Fibroblast of villous mesenchyme (primary cell): ENCODE measurements at regions not wholly inside any gene's neighbourhood (a gene's known extent, or its start where the extent isn't known, plus 50 kb on each side); places are given as distances from the start of the nearest gene placed in this dataset.
"Not testable (repeated sequence)": the region's sequence is repeated elsewhere in the genome, so short reads cannot be mapped to it uniquely, and the experiment has no call there.

Experiments used
- DNase-seq: peaks from one replicate; pipeline ENCODE4 v3.0.0-alpha.2; 2010; ENCODE audit warnings: low read depth
- H3K4me3 ChIP-seq: 2 replicates; pipeline ENCODE4 v1.5.1; 2011; ENCODE audit warnings: low read depth, mild to moderate bottlenecking, low read length
- CTCF ChIP-seq: IDR thresholded peaks from 2 replicates; pipeline ENCODE4 v1.5.1; 2012; ENCODE audit warnings: low read depth, mild to moderate bottlenecking, low read length; ENCODE audit not compliant: insufficient read depth

DNA sequence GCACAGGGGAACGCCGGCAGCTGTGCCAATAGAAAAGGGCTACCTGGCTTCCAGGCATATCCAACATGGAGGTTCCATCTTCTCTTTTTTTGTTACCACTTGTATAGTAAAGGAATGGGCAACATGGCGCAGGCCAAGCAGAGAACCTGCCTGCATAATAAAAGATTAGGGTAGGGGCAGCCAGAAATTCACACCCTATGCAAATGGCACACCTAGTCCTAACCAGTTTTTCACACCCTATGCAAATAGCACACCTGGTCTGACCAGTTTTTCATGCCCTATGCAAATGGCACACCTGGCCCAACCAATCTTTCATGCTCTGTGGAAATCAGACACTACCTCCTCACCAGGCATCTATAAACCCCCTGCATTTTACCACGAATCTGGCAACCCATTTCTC, 369.5 kb downstream of the IPMK start:
- no peak overlapping the region for H3K4me3 ChIP-seq
- no peak for TF ChIP-seq CTCF
- DNase-seq, result no peak

DNA sequence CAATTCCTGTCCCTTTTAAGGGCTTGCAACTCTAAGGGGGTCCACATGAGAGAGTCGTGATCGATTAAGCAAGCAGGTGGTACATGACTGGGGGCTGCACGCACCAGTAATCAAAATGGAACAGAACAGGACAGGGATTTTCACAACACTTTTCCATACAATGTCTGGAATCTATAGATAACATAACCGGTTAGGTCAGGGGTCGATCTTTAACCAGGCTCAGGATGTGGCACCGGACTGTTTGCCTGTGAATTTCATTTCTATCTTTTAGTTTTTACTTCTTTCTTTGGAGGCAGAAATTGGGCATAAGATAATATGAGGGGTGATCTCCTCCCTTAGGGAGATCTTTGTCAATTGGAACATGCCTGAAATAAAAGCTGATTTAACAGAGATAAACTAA, 370.1 kb downstream of the IPMK start:
- H3K4me3 ChIP-seq, result no peak overlapping the region
- no peak for DNase-seq
- TF ChIP-seq CTCF, result no peak

DNA sequence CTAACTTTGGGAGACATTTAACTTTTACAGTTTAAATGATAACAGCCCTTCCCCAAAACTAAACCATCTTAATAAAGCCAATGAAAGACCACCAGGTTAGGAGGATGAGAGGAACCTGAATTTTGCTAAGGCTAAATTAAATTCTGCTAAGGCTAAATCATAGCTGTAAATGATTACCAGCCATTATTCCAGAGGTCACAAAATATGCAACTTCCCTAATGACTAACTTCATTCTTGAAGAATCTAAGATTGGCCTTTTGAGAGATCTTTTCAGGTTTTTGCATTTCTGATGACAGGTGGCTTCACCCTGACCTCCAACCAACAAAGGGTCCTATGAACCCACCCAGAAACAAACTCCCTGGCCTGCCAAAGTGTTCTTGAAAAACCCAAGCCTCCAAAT, 373.3 kb downstream of the IPMK start:
- H3K4me3 ChIP-seq, result no peak overlapping the region
- TF ChIP-seq CTCF, result no peak
- no peak for DNase-seq

DNA sequence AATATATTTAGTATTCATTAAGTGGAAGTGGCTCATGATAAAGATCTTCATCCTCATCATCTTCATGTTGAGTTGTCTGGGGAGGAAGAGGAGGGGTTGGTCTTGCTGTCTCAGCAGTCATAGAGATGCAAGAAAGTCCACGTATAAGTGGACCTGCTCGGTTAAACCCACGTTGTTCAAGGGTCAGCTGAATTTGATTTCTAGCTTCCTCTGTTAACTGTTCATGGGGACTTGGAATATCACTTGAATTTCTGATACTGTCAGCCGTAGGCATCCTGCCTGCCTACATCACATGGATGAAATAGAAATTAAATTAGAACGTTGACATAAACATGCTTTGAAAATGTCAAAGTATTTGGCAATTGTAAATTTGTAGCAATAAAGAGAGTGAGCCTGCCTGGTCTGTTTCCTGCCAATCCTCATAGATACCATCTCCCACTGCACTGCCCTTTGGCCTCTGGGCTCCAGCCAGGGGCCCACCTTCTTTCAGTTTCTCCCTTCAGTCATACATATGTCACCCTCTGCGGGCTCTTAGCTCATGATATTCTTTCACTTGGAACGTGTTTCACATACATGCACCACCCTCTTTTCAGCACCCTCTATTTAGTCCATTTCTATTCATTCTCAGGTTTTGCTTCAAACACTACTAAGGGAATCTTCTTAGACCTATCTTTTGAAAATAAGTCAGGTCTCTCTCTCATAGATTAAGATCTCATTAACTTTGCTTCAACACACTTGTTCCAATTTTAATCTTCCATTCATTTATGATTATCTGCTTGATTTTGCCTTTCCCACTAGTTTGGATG, 376.3 kb downstream of the IPMK start:
- H3K4me3 ChIP-seq, result no peak overlapping the region
- no peak for TF ChIP-seq CTCF
- DNase-seq, result no peak

DNA sequence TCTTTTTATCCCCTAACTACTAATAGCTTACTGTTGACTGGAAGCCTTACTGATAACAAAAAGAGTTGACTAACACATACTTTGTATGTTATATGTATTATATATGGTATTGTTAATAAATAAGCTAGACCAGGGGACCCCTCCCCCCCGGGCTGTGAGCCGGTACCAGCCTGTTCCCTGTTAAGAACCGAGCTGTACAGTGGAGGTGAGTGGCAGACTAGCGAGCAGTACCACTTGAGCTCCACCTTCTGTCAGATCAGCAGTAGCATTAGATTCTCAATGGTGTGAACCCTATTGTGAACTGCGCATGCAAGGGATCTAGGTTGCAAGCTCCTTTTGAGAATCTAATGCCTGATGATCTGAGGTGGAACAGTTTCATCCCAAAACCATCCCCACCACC, 377.0 kb downstream of the IPMK start:
- H3K4me3 ChIP-seq, result no peak overlapping the region
- no peak for DNase-seq
- no peak for TF ChIP-seq CTCF

DNA sequence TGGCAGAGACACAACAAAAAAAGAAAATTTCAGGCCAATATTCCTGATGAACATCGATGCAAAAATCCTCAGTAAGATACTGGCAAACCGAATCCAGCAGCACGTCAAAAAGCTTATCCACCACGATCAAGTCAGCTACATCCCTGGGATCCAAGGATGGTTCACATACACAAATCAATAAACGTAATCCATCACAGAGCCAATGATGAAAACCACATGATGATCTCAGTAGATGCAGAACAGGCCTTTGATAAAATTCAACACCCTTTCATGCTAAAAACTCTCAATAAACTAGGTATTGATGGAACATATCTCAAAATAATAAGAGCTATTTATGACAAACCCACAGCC, 382.1 kb downstream of the IPMK start:
- not testable (repeated sequence) for DNase-seq, H3K4me3 ChIP-seq

GRCh38 chr10:57884965-57885617, 382.6 kb downstream of the IPMK start:
- H3K4me3 ChIP-seq, result no peak overlapping the region
- no peak for TF ChIP-seq CTCF
- DNase-seq, result no peak
